HCT116 (cell line): ENCODE measurements at regions not wholly inside any gene's neighbourhood (a gene's known extent, or its start where the extent isn't known, plus 50 kb on each side); places are given as distances from the start of the nearest gene placed in this dataset.

Source experiments
- POLR2A ChIP-seq: IDR thresholded peaks from 2 replicates; pipeline ENCODE4 v1.7.0; 2011; ENCODE audit warnings: borderline replicate concordance; ENCODE audit not compliant: insufficient read depth, insufficient read length; ENCODE audit errors: extremely low read depth
- YY1 ChIP-seq: IDR thresholded peaks from 2 replicates; pipeline ENCODE4 v1.6.1; 2011; ENCODE audit warnings: low read length, low read depth, moderate library complexity, mild to moderate bottlenecking; ENCODE audit not compliant: insufficient replicate concordance; ENCODE audit errors: extremely low read depth

- TF ChIP-seq POLR2A, result no peak
- TF ChIP-seq YY1, result no peak
These were observed 431.4 kb upstream of the TNP1 start for GRCh38 chr2:217291259-217291658.
